ENCODE measurements at regions not wholly inside any gene's neighbourhood (a gene's known extent, or its start where the extent isn't known, plus 50 kb on each side); places are given as distances from the start of the nearest gene placed in this dataset.

DNA sequence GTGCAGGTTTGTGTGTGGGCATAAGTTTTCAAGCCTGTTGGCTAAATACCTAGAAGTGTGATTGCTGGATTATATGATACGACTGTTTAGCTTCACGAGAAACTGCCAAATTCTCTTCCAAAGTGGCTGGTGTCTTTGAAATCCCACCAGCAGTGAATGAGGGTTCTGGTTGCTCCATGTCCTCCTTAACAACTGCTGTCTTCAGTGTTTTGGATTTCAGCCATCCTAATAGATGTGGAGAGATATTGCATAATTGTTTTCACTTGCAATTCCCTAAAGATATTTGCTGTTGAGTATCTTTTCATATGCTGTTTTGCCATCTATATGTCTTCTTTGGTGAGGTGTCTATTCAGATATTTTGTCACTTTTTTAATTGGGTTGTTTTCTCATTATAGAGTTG is 390.5 kb downstream of the ZNF536 start:
- DNase-seq: no peak

DNA sequence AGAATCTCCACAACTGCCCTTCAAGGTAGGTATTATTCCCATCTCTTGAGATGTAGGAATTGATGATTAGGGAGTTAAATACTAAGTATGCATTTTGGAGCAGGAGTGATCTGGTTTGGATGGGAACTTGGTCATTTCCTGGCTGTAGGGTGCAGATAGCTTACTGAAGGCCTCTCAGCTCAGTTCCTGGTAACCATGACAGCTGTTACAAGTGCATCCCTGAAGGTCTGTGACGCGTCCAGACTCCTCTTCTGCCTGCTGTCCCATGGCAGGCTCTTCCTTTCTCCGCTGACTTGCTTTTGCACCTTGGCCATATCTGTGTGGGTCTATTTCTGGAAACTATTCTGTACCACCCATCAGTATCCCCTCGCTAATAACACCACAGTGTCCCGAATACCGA is 387.8 kb downstream of the ZNF536 start:
- DNase-seq: no peak

DNA sequence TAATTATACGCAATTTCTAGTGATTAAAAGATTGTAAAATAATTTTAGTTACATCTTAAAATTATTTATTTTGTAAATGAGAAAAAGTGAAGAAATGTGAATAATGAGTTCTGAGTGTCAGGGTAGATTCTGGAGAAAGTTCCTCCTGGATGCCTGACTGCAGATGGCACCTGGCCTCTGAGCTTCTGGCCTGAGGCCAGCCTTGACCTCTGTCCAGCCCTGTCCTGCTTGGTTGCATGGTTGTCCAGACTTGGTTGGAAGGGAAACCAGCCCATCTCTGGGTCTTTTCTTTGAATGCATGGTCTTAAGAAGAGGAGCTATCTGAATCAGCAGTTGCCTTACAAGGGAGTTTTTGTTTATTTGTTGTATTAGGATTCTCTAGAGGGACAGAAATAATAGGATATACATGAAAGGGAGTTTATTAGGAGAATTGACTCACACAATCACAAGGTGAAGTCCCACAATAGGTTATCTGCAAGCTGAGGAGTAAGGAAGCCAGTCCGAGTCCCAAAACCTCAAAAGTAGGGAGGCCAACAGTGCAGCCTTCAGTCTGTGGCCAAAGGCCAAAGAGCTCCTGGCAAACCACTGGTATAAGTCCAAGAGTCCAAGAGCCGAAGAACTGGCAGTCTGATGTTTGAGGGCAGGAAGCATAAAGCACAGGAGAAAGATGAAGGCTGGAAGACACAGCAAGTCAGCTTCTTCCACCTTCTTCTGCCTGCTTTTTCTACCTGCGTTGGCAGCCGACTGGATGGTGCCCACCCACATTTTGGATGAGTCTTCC is 385.8 kb downstream of the ZNF536 start:
- DNase-seq: no peak

DNA sequence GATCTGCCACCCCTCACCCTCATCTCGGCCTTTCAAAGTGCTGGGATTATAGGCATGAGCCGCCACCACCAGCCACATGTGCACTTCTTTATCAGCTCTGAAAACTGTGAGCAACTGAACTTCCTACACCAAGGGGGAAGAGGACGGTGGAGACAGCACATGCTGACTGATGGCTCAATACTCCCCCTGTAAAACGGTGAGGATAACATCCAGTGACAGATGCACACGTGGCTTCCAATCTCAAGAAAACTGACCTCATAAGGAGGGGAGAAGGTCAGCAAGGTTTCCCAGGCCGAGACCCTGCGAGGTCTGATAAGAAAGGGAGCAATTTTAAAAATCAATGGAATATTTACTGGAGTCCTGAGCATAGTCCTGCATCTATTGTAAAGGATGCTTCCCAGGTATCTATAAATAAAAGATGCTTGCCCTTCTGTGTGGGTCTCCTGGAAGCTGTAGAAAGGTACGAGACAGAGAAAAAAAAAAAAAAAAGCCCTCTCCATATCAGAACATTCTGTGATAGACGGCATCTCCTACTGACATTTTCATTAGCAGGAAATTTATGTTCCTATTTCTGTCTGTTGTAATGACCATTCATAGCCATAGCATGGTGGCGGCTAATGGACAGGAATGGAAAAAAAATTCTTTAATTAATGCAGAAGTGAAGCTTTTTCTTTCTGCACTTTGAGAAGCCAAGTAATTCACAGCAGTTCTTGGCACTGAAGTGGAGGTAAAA is 385.1 kb downstream of the ZNF536 start:
- no peak for DNase-seq

DNA sequence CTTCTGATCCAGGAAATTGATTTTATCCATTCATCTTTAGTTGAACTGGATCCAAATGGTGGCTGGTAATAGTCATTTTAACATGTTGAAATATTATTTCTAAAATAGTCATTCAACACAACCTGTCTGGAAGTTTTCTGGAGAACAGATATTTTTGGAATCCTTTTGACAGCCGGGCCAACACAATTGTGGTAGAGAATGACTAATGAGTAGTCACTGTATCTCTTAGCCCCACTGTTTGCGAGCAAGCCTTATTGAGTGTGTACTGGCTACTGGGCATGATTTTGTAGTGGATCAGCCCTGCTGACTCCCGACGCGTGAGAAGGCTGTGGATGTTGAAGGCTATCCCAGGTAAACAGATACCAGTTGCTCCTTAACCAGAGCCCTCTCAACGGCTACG is 383.4 kb downstream of the ZNF536 start:
- DNase-seq: no peak

DNA sequence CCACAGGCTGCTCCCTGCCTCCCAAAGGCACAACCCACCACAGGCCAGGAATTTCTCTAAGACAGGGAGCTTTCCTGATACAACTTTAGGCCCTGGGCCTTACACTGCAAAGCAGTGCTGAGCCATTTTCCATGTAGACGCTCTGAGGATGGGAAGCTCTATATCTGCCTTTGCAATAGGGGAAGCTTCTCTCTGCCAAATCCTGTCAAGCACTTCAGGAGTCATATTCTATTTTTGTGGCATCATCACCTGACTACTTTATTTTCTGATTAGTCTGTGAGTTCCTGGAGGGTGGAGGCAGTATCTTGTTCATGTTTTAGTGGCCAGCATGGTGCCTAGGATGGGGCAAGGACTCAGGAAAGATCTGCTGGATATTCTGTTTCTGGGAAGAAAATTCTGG is 382.0 kb downstream of the ZNF536 start:
- no peak for DNase-seq

DNA sequence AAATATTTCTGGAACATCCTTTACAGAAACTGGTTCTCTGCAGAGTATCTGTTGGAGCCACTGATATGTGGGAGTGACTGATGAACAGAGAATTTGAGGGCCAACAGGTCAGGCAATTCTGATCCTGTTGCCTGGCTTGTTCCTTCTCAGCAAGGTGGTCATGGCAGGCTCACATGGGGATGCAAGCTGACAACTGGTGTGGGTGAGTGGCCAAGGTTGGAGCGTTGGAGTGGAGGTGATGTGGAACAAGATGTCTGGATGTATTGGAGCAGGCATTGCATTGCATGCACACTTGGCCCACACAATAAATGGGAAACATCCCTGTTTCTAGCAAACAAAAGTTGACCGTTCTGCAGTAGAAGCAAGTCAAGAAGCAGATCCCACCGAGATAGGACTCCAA is 380.7 kb downstream of the ZNF536 start:
- DNase-seq: no peak

DNA sequence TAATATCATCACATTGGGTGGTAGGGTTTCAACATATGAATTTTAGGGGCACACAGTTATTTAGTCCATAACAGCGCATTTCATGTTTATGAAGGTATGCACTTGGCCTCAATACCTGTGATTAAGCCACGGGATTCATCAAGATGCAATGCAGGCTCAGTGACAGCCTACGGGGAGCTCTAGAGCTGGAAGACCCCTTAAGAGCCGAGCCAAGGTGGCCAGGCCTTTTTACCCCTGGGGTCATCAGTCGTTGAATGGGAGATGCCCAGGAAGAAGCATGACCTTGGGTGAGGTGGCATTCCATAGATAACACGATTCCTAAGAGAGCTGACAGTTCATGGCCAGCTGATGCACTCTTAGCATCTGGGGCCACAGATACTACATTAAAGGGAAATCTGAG is 380.0 kb downstream of the ZNF536 start:
- DNase-seq: no peak

DNA sequence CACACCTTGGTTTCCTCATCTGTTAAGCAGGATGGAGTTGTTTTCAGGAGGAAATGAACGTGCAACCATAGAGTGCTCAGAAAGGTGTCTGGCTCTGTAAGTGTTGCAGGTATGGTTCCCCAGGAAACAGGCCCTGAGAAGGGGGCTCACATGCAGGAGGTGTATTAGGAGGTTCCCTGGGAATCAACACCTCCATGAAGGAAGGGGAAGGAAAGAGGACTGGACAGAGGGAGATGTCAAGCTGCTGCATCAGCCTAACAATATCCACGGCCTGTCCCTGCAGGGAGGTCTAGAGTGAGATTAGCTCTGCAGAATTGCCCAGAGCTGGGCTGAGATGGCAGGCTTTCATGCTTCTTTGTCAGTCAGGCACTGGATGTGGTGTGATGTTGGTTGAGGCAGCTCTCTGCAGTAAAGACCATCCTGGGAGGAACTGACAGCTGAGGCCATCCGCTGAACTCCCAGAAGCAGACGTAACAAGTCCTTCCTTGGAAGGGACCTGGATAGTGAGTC is 373.3 kb downstream of the ZNF536 start:
- no peak for DNase-seq

DNA sequence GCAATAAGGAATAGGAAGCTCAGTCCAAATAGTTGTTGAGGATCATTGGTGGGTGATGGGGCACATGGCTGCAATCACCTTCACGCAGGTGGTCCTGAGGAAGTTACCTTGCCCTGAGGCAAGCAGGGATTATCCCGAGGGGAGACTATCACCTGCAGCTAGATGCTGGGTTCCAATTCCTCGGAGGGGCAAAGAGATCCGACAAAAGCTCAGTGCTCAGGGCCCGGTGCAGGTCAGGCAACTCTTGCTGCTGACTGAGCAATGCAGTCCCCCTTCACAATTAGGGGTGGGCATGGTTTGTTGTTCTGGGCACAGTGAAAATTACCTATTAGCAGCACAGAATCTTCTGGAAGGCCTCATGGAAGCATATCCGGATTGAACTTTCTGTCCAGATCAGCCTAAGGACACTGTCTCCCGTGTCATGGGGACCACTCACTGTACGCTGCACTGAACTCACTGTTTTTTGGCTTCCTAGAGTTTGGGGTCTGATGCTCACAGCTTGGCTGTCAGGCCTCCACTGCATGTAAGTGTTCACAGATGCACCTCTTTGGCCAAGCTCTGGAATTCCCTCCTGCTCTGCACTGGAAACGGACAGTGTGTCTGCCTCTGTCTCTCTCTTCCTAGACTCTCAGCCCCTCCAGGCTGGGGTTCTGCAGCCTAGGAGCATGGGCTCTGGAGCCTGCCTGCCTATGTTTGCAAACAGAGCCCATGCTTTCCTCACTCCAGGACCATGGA is 372.7 kb downstream of the ZNF536 start:
- no peak for DNase-seq

DNA sequence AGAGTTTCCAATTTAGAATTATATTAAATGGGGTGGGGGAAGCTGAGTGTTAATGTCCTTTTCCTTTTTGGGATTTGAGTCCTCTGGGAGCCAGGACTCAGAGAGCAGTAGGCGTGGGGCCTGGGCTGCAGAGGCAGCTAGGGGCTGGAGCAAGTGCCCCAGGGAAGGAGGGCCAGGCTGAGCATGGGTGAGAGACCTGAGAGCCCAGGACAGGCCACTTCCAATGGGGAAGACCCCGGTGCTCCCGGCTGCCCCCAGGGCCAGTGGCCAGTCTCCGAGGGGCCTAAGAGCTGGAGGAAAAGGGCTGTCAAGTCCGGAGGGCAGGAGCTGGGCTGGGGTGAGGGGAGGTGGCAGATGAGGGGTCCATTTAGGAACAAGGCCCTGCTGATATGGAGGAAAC is 371.5 kb downstream of the ZNF536 start:
- DNase-seq: no peak

DNA sequence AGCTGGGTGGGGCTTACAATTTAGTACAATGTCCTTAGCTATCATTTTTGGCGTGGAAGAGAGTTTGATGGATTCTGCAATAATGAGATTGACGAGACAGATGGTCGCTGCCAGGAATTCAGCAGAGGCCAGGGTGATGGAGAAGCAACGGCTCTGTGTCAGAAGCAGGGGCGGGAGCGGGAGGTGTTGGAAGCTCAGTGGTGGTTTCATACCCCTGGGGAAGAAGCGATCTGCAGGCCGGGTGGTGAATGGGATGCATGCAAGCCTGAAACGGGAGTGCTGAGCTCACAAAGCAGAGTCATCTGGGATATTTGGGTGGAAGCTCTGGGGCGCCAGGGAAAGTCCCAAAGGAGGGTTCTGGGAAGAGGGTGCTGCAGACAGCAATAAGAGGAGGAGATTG is 370.8 kb downstream of the ZNF536 start:
- DNase-seq: no peak

DNA sequence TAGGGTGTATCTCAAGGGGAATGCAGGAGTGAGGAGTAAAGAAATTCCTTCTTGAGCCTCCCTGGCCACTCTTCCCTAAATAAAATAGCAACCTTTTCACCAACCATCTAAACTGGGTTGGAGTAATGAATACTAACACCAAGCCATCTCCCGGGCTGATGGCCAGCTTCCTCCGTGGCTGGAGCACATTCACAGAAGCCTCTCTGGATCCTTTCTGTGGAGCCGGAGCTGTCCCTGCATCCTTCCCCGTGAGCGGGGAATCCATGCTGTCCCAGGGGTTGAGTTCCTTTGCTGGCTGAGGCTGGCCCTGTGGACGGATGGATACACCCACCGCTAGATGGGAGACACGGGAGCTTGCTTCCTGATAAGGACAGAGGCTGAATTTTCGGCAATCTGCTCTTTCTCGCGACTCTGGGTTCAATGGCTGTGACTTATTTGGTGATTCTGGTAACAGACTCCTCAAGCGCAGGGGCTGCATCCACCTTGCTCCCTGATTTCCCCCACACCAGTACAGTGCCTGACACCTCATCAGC is 370.3 kb downstream of the ZNF536 start:
- no peak for DNase-seq

DNA sequence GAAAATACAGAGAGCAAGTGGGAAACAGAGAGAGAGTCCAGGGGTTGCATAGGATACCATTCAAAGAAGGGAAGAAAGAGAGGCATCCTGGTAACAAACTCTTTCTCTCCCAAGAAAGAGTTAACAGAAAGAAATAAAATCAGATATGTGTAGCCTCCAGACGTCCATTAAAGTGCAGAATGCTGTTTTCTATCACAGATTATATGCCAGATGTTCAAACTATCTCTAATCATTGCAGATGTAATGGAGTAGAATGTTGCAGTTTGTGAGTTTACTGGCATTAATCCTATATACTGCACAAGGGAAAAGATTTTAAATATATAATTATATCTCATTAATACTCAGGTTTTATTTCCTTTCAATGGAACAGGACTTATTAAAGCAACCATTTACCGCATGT is 369.4 kb downstream of the ZNF536 start:
- no peak for DNase-seq

DNA sequence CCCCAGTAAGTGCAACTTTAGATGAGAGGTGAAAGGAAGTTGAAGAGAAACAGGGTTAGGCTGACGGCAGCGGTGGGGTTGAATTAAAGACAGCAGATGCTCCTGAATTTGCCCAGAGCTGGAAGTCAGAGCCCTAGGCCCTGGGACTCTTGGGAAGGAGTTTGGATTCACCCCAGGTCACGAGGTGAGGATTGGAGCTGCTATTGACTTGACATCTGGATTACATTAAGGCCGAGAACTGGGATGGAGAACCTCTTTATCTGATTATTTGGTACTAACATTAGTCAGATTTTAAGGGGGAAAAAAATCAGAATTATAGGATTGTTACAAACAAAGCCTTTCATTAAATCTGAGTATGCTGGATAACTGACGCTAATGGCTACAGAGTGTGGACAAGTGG is 367.2 kb downstream of the ZNF536 start:
- no peak for DNase-seq

DNA sequence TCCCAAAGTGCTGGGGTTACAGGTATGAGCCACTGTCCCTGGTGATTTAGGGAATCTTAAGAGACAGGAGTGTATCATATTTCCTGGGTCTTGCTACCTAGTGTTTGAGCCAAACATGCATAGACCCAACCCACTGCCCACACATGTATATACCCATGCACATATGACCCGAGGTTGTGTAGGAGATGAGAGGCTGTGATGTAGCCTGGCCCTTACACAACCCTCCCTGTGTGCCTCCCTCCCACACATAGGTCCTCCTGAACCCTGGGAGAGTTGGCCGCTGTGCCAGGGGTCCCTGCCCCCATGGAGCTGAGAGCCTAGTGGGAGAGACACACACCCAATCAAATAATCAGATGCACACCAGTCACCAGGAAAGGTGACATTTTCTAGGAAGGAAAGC is 365.9 kb downstream of the ZNF536 start:
- no peak for DNase-seq

DNA sequence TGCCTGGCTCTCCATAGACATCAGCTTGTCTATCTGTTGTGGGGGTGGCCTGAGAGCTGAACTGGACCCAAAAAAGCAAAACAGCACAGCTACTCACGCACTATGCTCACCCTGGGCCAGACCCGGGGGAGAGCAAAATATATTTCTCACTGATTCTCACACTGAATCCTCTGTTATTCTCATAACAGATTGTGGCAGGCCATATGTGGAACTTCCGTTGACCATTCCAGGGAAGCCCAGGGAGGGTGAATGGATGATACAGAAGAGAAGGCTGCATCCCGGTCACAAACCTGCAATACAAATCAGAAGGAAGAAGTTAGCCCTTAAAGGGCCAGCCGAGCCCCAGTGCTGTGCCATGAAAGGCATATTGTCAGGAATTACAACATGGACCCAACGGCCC is 362.5 kb downstream of the ZNF536 start:
- no peak for DNase-seq

DNA sequence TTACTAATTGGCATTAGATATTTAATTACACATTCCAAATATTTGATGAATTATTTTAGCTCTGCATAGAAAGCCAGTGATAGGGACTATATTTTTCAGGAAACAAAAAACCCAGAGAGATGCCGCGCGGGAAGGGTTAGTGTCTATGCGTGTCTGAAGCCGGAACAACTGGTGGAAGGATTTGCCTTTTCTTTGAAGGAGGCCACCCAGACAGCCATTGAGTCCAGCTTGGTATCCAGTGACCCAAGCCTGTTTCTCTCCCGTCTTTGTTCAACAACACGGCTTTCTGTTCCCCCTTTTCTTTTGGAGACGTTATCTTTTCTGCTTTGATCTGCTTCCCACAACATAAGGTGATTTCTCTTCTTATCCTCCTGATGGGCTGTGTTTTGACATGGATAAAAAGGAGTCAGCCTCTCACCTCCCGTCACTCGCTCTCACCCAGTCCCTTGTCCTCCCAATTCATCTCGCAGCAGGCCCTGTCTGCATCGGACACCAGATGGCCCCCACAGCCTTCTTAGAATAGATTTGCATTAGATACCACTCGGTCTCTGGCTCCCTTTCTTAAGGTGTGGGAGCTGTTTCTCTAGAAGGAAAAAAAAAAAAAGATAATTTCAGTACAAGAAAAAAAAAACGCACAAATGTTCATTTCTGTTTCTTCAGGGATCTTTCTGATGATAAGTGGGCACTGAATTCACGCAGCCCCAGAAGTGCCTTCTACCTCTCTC is 361.8 kb downstream of the ZNF536 start:
- no peak for DNase-seq

DNA sequence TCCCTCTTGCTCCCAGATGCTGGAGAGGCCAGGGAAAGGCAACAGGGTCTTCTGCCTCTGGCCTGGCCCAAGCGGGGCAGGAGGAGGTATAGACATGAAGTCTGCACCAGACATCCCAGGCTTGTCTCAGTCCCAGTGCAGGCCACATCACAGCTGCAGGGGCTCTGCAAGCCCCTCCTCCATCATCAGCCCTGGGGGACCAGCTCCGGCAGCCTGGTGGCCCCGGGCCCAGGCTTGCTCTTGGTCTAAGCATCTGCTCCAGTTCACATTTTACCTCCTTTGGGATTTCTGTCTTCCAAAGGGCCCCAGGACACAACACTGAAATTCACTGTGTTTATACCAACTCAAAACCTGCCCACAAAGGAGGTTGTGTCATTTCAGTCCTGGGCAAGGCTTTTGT is 359.4 kb downstream of the ZNF536 start:
- DNase-seq: no peak

DNA sequence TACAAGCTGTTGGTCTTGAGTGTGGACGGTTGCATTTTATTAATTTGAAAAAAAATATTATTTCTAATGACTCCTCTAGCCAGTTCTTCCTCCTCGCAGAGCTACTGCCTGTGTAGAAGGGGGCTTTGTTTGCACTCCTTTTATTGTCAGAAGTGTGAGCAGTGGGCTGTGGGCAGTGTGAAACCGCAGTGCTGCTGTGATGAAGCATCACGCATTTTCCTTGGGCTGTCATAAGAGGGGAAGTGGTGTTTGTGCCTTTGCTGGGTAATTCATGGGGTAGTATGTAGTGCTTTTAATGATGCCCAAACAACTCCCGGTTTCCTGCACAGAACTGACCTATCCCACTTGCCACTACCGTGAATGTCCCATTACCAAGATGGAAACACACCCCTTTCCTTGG is 357.3 kb downstream of the ZNF536 start:
- DNase-seq: no peak

DNA sequence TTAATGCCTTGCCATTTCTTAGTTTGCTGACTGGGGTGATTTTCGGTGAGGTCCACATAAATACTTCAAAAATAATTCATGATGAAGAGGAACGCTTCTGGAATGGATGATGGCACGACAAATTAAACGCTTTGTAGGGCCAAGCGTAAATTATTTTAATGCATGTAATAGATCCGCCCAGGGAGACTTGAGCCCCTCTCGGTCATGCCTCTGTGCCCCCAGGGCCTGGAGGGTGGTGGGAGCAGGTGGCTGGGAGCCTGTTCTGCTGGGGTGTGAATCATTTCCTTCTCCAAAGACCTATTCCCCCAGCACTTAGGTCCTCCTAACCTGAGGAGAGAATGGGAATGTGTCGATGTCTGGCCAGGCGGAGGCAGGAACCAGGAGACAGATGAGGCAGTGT is 350.6 kb downstream of the ZNF536 start:
- no peak for DNase-seq

DNA sequence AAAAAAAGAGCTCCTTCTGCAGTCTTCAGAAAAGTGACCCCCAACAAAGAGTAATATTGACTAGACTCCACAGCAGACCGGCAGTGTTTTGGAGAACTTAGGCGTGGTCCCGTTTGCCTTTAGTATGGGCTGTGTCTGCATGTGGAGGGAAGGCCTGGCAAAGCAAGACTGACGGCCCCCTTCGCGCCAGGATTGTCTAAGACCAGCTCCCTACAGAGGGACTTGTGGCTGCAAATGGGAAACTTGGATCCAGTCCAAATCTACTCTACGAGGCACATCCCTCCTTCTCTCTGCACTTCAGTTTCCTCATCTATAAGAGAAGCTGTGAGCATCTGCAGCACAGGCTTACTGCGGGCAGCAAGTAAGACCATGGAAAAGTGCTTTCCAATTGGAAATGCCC is 350.0 kb downstream of the ZNF536 start:
- no peak for DNase-seq

DNA sequence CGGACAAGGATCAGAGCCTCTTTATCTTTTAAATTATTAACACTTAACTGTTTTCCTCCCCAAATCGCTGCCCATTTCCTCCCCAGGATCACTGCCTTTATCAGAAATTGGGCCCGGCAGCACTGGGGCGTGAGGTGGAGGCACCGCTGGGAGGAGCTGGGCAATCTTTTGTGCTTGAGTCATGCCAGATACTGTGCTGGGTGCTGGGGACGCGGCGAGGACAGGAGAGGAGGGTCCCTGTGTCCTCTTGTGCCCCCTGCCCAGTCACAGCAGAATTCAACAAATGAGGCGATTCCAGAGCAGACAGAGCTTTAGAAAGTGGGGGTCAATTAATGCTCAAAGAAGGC is 347.8 kb downstream of the ZNF536 start:
- DNase-seq: no peak

All from activated CD4-positive, CD25-positive, alpha-beta regulatory T cell (primary cell).